HepG2 (cell line): ENCODE measurements at regions not wholly inside any gene's neighbourhood (a gene's known extent, or its start where the extent isn't known, plus 50 kb on each side); places are given as distances from the start of the nearest gene placed in this dataset.

ENCODE experiments used
- ATAC-seq: fragments of 200-7000 bp; cut with Tn5 transposase; 3 replicates; pipeline ENCODE4 v1.9.1; 2020; ENCODE audit warnings: mild to moderate bottlenecking, moderate library complexity
- BruUV-seq: library from RNA; stranded (reverse); fragments of 400-500 nt; replicated peaks from 2 replicates; lab custom pipeline; 2021; lab: Mats Ljungman, UMichigan
- CTCF ChIA-PET: fragments of 300-600 bp; formaldehyde crosslinking; extraction: SDS; loops from one replicate; lab custom pipeline; 2021; ENCODE audit warnings: low total read pairs, inconsistent platforms, low intra/inter-chr PET ratio; lab: Yijun Ruan, JAX
- POLR2A ChIA-PET: fragments of 350-600 bp; sonication (Branson Sonifier 250); formaldehyde crosslinking; loops from one replicate; lab custom pipeline; 2020; ENCODE audit warnings: antibody characterized with exemption, inconsistent platforms; lab: Yijun Ruan, JAX
- DNase-seq: peaks from one replicate; pipeline ENCODE4 v3.0.0-alpha.2; 2015; ENCODE audit warnings: low spot score
- FAIRE-seq: peaks from 3 replicates; lab custom pipeline; 2011; peaks lifted over from hg19 to GRCh38; lab: Jason Lieb, UNC
- H2AFZ ChIP-seq: one replicate; pipeline ENCODE4 v1.6.1; 2011; ENCODE audit warnings: low read length, inconsistent platforms
- H3K27ac ChIP-seq: fragments of 300-600 bp; 3 replicates; pipeline ENCODE4 v1.8.0; 2011; ENCODE audit warnings: mixed run types, mild to moderate bottlenecking, mixed read lengths, low read length, inconsistent platforms; ENCODE audit not compliant: insufficient read depth; ENCODE audit errors: extremely low read length
- H3K27me3 ChIP-seq, 2 experiments: fragments of 200-600 bp in 1 of 2; 2 replicates in 1 of 2; 3 replicates in 1 of 2; pipeline versions ENCODE4 v1.6.0 to v1.8.0; 2011; ENCODE audit warnings: low read length in 2 of 2, mild to moderate bottlenecking in 2 of 2, moderate library complexity in 2 of 2, inconsistent platforms in 1 of 2; ENCODE audit not compliant: insufficient read depth in 2 of 2, control insufficient read depth in 1 of 2
- H3K36me3 ChIP-seq, 2 experiments: fragments of 200-600 bp in 1 of 2; replicated peaks in 1 of 2; 2 replicates in 1 of 2; 3 replicates in 1 of 2; pipeline versions ENCODE4 v1.5.1 to v1.8.0; 2011; ENCODE audit warnings: low read length in 2 of 2, inconsistent platforms in 1 of 2; ENCODE audit not compliant: insufficient read depth in 2 of 2, control insufficient read depth in 1 of 2
- H3K4me1 ChIP-seq: 2 replicates; pipeline ENCODE4 v1.5.1; 2012; ENCODE audit warnings: low read length, inconsistent platforms; ENCODE audit not compliant: insufficient read depth
- H3K4me2 ChIP-seq: 2 replicates; pipeline ENCODE4 v1.6.0; 2011; ENCODE audit warnings: low read depth, low read length, inconsistent platforms
- H3K4me3 ChIP-seq, 3 experiments: fragments of 200-600 bp in 1 of 3; sonication (generic), shearing (Covaris generic) in 1 of 3; replicated peaks in 1 of 3; 2 replicates each; pipeline ENCODE4 v1.5.1; 2011 to 2016; ENCODE audit warnings: low read length in 3 of 3, inconsistent platforms in 2 of 3, low read depth in 2 of 3, mild to moderate bottlenecking in 2 of 3, control low read depth in 1 of 3, mixed read lengths in 1 of 3; ENCODE audit not compliant: insufficient read depth in 1 of 3
- H3K79me2 ChIP-seq: one replicate; pipeline ENCODE4 v1.6.1; 2011; ENCODE audit warnings: low read length, inconsistent platforms; ENCODE audit not compliant: insufficient read depth
- H3K9ac ChIP-seq: 2 replicates; pipeline ENCODE4 v1.6.0; 2011; ENCODE audit warnings: mild to moderate bottlenecking, low read depth, low read length, inconsistent platforms; ENCODE audit not compliant: insufficient read depth
- H3K9me3 ChIP-seq: 2 replicates; pipeline ENCODE4 v1.5.1; 2012; ENCODE audit warnings: mild to moderate bottlenecking, low read length
- H4K20me1 ChIP-seq: 2 replicates; pipeline ENCODE4 v1.6.0; 2011; ENCODE audit warnings: inconsistent platforms, mild to moderate bottlenecking, low read length, moderate library complexity; ENCODE audit not compliant: insufficient read depth
- FOXA1 ChIP-seq, 2 experiments: fragments of 450-650 bp in 1 of 2; sonication (generic) in 1 of 2; formaldehyde crosslinking in 1 of 2; IDR thresholded peaks; 2 replicates each; pipeline versions ENCODE4 v1.4.0 to v1.6.1; 2016 to 2020; ENCODE audit warnings: missing genetic modification reagents in 1 of 2
- HDAC2 ChIP-seq: sonication (generic); formaldehyde crosslinking; IDR thresholded peaks from 2 replicates; pipeline ENCODE4 v1.4.0; 2020; ENCODE audit warnings: missing genetic modification reagents
- HNRNPL ChIP-seq: fragments of 200-400 bp; formaldehyde crosslinking; IDR thresholded peaks from 2 replicates; pipeline ENCODE4 v1.6.1; 2017; ENCODE audit warnings: mild to moderate bottlenecking, low read depth, low read length
- HOXA5 ChIP-seq: sonication (generic); formaldehyde crosslinking; IDR thresholded peaks from 2 replicates; pipeline ENCODE4 v1.4.0; 2020; ENCODE audit warnings: missing genetic modification reagents
- ISL2 ChIP-seq: sonication (generic); formaldehyde crosslinking; IDR thresholded peaks from 2 replicates; pipeline ENCODE4 v1.5.0; 2020; ENCODE audit warnings: missing genetic modification reagents
- NFATC3 ChIP-seq: sonication (generic); formaldehyde crosslinking; IDR thresholded peaks from 2 replicates; pipeline ENCODE4 v1.5.1; 2020; ENCODE audit warnings: mild to moderate bottlenecking, missing genetic modification reagents
- SAP130 ChIP-seq: IDR thresholded peaks from 2 replicates; pipeline ENCODE4 v1.6.1; 2016; ENCODE audit warnings: low read depth
- ZNF18 ChIP-seq: sonication (generic); formaldehyde crosslinking; IDR thresholded peaks from 2 replicates; pipeline ENCODE4 v1.8.0; 2022; ENCODE audit warnings: mild to moderate bottlenecking, missing genetic modification reagents; ENCODE audit not compliant: insufficient replicate concordance
- ZNF20 ChIP-seq: sonication (generic); formaldehyde crosslinking; IDR thresholded peaks from 2 replicates; pipeline ENCODE4 v1.4.0; 2020; ENCODE audit warnings: mild to moderate bottlenecking, moderate library complexity, missing genetic modification reagents
- ZNF281 ChIP-seq: sonication (generic); formaldehyde crosslinking; IDR thresholded peaks from 2 replicates; pipeline ENCODE4 v1.4.0; 2020; ENCODE audit warnings: missing genetic modification reagents, borderline replicate concordance
- ZNF3 ChIP-seq: IDR thresholded peaks from 2 replicates; pipeline ENCODE4 v1.7.0; 2017; ENCODE audit warnings: inconsistent platforms
- ZNF431 ChIP-seq: sonication (generic); formaldehyde crosslinking; IDR thresholded peaks from 2 replicates; pipeline ENCODE4 v1.9.0; 2022; ENCODE audit warnings: missing genetic modification reagents, low read depth, mild to moderate bottlenecking, borderline replicate concordance
- ZNF468 ChIP-seq: sonication (generic); formaldehyde crosslinking; IDR thresholded peaks from 2 replicates; pipeline ENCODE4 v1.8.0; 2022; ENCODE audit warnings: mild to moderate bottlenecking, moderate library complexity, missing genetic modification reagents
- WGBS: methylation state at CpG from one replicate; pipeline ENCODE4 v1.1.6; 2017; ENCODE audit warnings: low lambda C conversion rate; 5-methylcytosine and 5-hydroxymethylcytosine counted together
- in situ Hi-C: cut with HindIII; loops from 2 replicates; pipeline ENCODE4 v1.10.0; 2017; ENCODE audit warnings: low pct_unique_long_range_greater_than_20kb; ENCODE audit not compliant: extremely low pct_ligation_motif_present
- intact Hi-C: fragments of 100-400 bp; cut with micrococcal nuclease; formaldehyde crosslinking; loops from one replicate; pipeline ENCODE4 v1.10.0; 2022; ENCODE audit not compliant: unreplicated experiment

GRCh38 chrX:39592776-39593175, 505.0 kb downstream of the BCOR start (continued):
- TF ChIP-seq ZNF431 (CRISPR knock-in tag) (no peak), NFATC3 (CRISPR knock-in tag) (no peak), SAP130 (no peak)

GRCh38 chrX:39595977-39596376, 501.8 kb downstream of the BCOR start:
- DNase-seq (no peak), ATAC-seq (no peak), FAIRE-seq (no peak)
- intact Hi-C loops (no loop called here), in situ Hi-C loops (no loop called here)
- CTCF ChIA-PET: no interaction called here
- Histone ChIP-seq H3K36me3 (no peaks in the 10 kb centered on the region), H3K4me3 (no peak overlapping the region), H3K27me3 (no peaks in the 10 kb centered on the region), H3K9me3 (no peaks in the 10 kb centered on the region), H4K20me1 (no peaks in the 10 kb centered on the region), H3K27ac (no peak overlapping the region), H3K4me2 (no peak overlapping the region), H3K4me1 (no peaks in the 10 kb centered on the region), H2AFZ (no peak overlapping the region), H3K79me2 (no peaks in the 10 kb centered on the region), H3K9ac (no peak overlapping the region)
- TF ChIP-seq ZNF468 (CRISPR knock-in tag): no peak
- no peak for TF ChIP-seq ISL2 (CRISPR knock-in tag)
- TF ChIP-seq ZNF281 (CRISPR knock-in tag): no peak
- TF ChIP-seq HNRNPL: no peak
- no peak for TF ChIP-seq HDAC2 (CRISPR knock-in tag)
- no peak for TF ChIP-seq HOXA5 (CRISPR knock-in tag)
- no peak for TF ChIP-seq FOXA1 (IDR thresholded peaks at IDR 0.05)
- no peak for TF ChIP-seq FOXA1 (CRISPR knock-in tag; IDR thresholded peaks at IDR 0.05)
- TF ChIP-seq ZNF20: no peak
- no peak for TF ChIP-seq ZNF18 (CRISPR knock-in tag)
- TF ChIP-seq ZNF3 (CRISPR knock-in tag): no peak
- POLR2A ChIA-PET: no interaction called here
- BruUV-seq: no TSS peak
- WGBS: no CpG with 5 or more reads among the region's 1 CpG
